CD4-positive, alpha-beta T cell treated with Interleukin-15 for 4 hours (primary cell): ENCODE measurements at regions not wholly inside any gene's neighbourhood (a gene's known extent, or its start where the extent isn't known, plus 50 kb on each side); places are given as distances from the start of the nearest gene placed in this dataset.

Source experiments
- DNase-seq: peaks from one replicate; pipeline ENCODE4 v3.0.0-alpha.2; 2020; ENCODE audit warnings: low spot score

DNA sequence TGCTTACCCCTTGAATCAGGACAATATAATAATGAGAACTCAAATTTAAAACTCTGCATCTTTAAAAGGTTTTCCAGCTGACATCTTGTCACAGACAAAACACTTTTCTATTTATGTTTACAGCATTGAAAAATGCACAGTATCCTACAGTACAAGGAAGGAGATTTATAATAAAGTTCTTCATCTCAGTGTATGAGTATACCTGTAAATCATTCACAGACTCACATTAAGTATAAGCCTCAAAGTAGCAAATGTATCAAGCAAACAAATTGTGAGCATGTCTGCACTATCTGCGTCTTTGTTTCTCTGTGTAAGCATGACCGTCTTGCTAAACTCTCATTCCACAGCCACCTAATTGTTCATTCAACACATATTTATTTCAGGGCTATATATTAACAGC is 52.8 kb downstream of the PPP1R2C start:
- DNase-seq, result no peak

DNA sequence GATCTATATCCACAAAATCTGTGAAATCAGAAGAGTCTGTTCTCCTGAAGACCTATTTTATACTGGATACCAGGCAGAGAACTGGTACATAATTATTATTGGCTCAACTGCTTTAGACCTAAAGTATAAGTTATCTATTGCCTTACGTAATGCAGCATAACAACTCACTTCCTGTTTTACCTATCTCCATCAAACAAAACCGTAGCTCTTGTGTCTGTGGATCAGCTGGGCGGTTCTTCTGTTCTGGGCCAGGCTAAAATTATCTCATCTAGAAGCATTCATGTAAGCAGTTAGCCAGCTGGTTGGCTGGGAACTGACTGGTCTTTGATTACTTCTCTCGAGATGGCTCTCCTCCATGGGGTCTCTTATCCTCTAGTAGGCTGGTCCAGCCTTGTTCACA is 57.8 kb downstream of the PPP1R2C start:
- no peak for DNase-seq

DNA sequence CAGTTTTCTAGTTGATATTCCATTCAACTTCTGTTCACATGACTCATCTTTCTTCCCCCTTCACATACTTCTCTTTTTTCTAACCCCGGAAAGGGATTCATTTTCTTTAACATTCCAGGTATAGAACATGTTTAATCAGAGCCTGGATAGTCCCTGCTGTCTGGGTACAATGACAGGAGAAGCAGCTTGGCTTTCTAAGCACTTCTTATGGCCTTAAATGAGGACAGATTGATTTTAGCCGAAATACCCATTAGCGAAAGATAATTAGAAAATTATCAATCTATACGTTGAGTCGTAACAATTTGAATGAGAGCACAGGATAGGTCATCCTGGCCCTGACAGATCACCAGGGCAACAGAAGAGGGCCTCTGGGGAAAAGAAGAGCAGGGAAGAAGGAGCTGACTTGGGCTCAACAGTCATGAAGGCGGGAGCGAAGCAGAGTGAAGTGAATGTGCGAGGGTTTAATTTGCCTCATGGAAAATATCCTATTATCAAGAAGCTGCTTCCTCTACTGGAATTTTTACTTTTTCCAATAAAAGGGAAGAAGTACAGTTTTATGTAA is 62.2 kb downstream of the PPP1R2C start:
- DNase-seq, result no peak

DNA sequence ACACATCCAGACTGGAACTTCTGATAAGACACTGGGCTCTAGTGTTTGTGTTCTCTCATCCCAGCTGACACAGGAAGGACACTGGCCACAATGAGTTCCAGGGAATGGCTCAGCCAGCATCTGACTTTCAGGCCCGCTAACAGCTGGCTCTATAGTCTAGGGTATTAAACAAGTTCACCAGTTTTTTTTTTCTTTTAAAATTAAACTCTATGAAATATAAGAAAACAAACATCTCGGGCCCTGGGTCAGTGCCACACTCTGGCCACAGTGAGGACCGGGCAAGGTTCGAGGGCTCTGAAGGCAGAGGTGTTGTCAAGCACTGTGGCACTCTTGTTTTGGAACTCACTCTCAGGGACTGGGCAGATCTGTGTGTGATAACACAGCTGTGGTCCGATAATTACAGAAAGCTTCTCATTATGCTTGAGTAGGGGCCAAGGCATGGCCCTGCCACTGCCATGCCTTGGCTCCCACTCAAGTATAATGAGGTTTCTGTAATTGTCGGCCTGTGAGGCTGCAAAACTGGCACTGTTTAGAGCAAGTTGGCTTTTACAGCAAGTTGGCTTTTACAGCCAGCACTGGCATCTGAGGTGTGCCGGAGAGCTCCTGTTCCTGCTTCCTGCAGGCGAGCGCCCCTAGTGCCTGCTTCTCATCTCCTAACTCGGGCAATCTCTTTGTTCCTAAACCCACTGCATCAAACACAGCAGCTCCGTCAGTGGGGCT is 62.8 kb downstream of the PPP1R2C start:
- DNase-seq, result peak; percentile 27

DNA sequence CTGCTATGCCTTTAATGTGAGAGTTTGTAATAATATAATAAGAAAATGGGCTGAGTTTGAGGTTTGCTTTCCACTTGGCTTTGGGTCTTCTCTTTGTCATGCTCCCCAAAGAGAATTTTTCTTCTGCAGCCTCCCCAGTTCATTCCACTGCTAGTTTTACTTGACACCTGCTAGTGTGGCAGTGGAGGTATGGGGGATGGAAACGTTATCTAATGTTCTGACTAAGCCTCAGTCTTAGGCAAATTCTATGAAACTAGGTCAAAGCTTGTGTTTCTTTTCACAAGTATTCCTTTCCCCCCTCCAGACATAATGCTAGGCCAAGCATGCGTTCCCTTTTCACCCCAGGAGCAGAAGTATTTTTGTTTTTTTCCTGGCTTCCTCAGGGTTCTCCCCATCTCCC is 67.5 kb downstream of the PPP1R2C start:
- no peak for DNase-seq

DNA sequence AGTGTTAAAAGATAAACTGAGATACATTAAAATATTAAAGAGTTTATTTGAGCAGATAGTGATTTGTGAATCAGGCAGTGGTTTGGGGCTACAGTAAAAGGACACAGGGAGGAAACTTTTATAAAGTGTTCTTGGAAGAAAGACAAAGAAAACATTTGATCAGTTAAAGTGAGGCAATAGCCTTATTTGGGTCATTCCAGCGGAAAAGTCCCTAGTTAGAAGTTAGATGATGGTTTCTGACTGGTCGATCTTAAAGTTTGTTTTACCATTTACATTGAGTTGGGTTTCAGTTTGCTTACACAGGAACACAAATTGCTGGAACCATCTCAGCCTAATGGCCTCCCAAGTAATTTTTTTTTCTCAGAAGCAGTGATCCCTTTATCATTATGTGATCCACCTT is 69.7 kb downstream of the PPP1R2C start:
- DNase-seq, result no peak

DNA sequence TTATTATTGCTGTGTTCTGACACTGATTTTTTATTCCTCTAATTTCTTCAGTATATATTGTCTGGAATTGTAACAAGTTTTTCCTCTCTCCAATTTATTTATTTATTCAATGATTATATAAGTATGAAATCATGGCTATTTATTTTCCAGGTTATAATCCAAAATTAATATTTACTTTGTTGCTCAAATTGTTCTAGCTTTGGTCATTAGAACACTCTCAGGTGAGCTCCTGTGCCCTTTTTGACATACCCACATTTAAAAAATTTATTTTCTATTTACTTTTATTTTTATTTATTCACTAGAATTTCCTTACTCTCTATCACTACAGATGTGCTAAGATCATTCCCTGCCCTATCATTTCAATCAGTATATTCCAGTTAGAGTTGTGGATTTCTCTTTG is 70.2 kb downstream of the PPP1R2C start:
- DNase-seq, result no peak

DNA sequence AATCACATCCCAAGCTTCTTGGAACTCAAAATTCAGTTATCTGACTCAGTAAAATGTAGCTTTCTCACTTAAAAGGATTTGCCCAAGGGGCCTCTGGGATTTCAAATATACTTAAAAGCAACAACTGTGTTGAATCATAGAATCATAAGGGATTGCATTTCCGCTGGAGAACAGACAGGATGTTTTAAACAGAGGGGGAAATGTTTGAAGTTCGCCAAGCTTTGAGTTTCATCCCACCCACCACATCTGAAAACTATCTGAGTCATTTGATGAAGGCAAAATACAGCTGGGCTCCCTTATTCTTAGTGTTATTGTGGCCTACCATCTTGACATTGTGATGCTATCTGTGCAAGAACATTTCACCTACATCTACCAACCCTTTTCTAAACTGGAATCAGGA is 73.5 kb downstream of the PPP1R2C start:
- no peak for DNase-seq

DNA sequence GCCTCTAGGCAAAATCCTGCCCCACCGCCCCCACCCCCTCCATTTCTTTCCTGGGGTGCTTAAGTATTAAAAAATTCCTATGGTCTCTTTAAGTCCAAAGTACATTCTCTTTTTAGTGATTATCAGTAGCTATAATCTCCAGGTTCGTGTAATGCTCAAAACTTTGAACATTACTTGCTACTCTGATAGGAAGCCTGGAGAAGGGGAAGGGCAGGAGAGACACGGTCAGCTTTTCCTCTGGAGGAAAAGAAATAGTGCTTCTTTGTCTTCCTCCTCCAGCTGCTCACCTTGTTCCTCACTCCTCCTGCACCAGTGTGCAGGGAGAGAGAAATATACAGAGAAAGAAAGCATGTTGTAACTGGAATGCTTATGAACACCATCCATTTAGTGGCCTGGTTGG is 80.4 kb downstream of the PPP1R2C start:
- DNase-seq, result no peak

DNA sequence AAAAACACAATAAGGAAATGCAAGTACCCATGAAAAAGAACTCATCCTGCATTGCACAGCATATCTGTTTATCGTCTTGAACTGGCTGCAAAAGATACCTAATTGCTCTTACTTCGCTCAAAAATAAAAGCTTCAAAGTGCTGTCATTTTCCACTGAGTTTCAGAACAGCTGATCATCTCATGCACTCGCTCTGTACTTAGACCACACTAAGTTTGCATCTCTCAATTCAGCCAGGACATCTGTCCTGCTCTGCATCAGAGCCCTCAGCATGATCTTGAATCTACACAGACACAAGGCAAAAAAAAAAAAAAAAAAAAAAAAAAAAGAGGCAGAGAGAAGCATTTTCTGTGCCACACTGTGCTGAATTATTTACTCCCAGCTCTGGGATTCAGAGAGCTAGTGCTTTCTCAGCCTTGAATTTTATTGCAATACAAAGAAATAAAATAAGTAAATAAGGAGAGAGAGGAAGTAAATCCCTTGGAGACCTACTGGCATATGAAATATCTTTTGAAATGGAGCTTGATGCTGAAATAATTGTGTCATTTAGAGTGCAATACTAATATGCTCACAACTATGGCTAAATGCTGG is 81.3 kb downstream of the PPP1R2C start:
- no peak for DNase-seq

DNA sequence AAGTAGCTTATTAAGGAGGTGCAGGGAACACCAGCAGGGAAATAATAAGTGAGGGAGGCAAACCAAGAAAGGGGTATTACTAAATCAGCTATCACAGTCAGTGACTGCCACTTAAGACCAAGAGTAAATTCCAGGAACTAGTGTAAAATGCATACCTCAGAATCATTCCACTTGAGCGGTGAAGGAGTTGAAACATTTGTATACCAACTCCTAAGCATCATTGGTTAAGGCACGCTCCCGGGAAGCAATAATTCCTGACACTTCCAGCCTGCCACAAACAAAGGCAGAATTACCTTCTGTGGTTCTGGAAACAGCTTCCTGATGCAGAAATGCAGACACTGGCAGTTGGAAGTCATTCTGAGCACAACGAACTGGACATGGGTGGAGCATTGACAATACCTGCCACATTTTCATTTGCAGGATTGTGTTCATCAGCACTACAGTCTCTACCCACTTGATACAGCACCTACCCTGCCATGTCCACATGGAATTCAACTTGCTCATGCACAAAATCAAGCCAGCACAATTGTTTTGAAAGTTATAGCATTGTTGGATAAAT is 82.1 kb downstream of the PPP1R2C start:
- DNase-seq, result no peak

DNA sequence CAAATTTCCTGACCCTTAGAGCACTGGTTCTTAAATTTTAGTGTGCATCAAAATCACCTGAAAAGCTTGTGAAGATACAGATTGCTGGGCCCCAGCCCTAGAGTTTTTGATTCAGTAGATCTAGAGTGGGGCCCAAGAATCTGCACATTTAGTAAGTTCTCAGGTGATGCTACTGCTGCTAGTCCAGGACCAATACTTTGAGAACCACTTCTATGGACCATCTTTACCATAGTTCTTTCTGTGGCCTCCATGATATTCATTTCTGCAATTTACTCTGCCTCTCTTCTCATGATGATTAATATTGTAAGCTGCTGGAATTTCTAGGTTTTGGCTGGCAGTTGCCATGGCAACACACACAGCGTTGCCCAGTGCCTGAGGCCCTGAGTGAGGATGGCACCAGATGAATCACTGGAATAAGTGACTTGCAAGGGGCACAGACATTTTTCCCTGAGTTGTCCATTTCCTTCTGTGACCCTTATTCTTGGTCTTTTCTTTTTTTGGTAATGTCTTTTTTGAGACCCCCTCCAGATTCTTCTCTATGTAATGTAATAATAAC is 83.6 kb downstream of the PPP1R2C start:
- DNase-seq, result no peak

DNA sequence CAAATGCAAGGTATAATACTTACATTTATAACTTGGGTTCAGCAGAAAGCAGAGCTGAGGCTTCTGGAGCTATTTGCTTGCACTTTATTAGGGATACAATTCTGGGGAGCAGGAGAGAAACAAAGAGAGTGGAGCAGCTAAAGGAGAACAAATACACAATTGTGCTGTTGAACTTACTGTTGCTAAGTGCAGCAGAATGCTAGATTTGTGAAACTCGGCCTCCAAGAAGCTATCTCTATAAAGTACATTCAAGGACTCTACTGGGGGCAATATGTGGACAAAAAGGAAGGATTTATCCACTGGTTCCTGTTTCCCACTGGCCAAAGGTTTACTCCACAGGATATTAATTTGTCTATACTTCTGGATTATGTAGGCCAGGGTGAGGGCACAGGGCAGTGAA is 86.8 kb downstream of the PPP1R2C start:
- no peak for DNase-seq

DNA sequence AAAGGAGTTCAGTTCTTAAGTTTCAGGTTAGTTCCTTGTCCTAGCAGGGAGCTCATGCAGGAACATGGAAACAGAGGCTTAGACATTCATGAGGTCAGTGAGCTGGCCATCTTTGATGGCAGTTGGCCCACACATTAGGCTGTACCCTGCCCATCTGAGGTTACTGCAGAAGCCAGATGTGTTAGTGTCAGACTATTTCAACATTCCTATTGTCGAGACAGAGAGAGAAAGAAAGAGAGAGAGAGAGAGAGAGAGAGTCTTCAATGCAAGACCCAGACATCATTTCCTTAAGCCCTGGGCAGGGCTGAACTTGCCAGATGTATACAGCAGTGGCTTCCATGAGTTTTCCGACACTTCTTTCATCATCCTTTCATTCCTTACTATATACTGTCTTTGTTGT is 91.3 kb downstream of the PPP1R2C start:
- no peak for DNase-seq

DNA sequence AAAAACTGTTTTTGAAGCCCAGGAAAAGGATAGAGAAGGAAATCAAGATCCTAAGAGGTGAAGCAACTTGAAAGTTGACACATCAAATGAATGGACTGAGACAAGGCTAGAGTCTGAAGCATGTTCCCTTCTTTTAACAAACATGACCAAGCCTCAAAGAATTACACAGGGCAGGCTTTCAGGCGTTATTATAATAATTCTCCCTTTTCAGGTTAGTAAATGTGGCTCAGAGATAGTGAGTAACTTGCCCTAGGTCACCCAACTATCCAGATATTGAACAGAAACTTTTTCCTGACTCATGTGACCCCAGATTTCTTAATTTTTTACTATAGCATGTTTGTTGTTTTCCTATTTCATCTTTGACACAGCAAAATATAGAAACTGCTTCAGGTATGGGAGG is 91.7 kb downstream of the PPP1R2C start:
- no peak for DNase-seq

DNA sequence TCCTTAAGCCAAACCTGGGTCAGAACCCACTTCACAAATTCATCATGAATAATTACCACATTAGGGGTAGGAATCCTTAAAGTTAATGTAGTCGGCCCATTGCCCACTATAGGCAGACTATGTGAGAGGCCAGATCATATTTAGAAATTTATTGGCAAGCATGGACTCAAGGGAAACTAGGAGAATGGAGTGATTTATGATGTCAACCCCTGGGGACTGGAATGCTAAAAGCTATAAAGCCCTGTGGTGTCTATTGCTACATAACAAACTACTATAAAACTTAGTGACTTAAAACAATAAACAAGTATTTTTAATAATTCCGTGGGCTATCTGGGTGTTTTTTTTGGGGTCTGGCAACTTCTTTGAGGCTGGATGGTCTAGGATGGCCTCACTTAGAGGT is 93.9 kb downstream of the PPP1R2C start:
- no peak for DNase-seq

DNA sequence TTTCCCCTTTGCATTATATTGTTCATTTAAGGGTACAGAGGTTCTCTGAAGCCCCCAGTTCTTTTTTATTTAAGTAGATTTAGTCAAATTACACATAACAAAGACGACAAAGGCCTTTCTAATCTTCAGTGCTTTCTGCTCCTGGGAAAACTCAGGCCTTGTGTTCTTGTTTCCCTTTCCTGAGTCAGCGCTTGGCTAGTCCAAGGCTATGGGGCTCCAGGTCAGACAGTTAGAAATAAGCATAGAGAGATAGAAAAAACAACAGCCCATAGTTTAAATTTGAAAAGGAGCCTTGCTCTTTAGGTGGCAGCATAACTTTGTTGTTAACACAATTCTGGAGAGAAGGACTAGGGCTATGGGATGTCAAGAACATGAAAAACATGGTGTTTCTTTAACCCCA is 97.3 kb downstream of the PPP1R2C start:
- no peak for DNase-seq

DNA sequence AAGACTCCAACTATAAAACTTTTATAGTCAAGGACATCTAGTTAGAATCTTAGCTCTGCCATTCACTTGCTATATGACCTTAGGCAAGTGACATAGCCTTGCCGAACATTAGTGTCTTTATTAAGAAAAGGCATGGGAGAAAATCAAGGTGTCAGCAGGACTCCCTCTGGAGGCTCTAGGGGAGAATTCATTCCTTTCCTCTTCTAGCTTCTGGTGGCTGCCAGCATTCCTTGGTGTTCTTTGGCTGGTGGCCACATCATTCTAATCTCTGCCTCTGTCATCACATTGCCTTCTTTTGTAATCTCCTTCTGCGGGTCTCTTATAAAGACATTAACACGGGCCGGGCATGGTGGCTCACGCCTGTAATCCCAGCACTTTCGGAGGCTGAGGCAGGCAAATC is 99.8 kb downstream of the PPP1R2C start:
- DNase-seq, result no peak

DNA sequence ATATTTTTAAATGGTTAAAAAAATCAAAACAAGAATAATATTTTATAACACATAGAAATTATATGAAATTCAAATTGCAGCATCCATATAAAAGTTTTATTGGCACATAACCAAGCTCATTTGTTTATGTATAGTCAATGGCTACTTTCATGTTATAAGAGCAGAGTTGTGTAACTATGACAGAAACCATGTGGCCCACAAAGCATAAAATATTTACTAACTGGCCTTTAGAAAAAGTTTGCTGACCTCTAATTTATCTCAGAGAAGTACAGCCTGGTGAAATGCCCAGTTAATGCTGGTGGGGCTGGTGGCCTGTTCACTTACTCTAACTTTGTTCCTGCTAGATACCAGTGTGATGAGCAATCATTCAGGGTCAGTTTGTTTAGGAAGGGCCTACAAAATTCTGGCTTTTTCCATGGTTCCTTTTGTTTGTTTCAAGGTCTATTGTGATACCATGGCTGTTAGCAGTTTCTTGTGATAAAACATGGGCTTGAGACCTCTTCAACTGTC is 104.6 kb downstream of the PPP1R2C start:
- DNase-seq, result no peak

DNA sequence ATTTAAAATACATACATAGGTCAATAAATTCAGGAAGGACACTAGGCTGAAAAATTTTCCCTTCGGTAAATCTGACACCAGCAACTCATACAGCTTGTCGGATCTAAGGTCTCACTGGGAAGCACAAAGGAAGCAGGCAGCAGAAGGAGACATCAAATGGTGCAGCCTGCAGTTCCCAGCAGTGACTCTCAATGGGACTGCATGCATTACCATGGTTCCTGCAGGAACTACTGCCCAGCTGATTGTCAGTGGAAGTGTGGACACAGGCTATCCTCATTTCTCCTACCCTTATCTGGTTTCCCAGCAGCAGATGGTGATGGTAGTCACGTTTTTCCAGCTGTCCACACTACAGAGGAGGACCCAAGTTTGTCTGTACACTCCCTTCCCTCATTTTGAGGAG is 113.3 kb downstream of the PPP1R2C start:
- no peak for DNase-seq

DNA sequence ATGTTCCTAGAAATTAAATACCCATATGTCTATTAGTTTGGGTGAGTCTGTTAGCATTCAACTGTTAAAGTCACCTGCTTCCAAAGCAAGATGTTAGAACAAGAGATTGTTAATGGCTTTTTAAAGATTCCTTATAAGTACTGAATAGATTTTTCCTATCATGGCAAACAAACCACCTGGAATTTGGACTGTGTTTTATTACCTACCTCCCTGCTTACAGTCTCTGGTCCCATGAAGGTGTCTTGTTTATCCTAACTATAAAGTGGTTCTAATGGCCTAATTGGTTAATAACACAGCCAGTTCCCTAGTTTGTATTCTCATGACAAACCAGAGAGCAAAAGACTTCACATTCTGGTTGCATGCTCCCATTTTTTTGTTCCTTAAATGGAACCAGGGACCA is 149.5 kb downstream of the PPP1R2C start:
- DNase-seq, result no peak

DNA sequence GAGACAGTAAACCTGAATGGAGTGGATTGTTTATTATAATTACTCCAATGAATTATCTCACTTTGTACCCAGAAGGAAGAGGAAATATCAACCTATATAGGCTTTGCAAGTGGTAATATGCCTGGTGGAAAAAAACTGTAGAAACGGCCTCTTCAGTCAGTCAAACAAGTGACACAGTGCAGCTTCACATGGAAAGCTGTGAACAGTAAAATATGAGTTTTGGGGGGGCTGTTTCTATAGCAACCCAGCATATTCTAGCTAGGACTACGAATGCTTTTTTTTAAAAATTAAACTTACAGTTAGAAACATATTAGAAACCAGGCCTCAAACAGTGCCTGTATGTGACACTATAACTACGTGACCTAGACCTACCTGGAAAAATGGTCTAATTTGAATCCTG is 150.1 kb downstream of the PPP1R2C start:
- no peak for DNase-seq

DNA sequence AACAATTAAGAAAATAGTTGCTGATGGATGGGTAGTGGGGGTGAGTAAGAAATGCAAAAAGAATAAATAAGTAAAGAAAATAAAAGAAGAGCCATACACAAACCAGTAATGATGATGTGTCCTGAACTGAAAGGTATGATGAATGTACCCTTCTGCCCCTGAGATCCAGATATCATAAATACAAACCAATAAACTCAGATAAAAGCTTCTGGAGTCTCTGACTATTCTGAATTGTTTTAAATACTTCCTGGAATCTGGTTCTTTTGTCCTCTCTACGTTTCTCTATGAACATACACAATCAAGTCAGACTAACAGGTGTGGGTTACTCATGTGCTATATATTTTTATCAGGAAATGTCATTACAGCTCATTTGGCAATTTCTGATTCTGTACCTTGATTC is 153.4 kb downstream of the PPP1R2C start:
- no peak for DNase-seq
